Karpas-422 (cell line): ENCODE measurements at regions not wholly inside any gene's neighbourhood (a gene's known extent, or its start where the extent isn't known, plus 50 kb on each side); places are given as distances from the start of the nearest gene placed in this dataset.

Experiments used
- DNase-seq: peaks from one replicate; pipeline ENCODE4 v3.0.0-alpha.2; 2015
- H2AFZ ChIP-seq: fragments of 200-600 bp; sonication (generic); 2 replicates; pipeline ENCODE4 v1.6.1; 2014; ENCODE audit warnings: antibody characterized with exemption, low read length, mixed read lengths
- H3K27ac ChIP-seq: fragments of 200-600 bp; sonication (generic); 2 replicates; pipeline ENCODE4 v1.5.1; 2014; ENCODE audit warnings: mild to moderate bottlenecking, low read length, moderate library complexity
- H3K27me3 ChIP-seq: fragments of 200-600 bp; sonication (generic); 2 replicates; pipeline ENCODE4 v1.6.1; 2014; ENCODE audit warnings: low read length, mixed read lengths
- H3K36me3 ChIP-seq: fragments of 200-600 bp; sonication (generic); 2 replicates; pipeline ENCODE4 v1.6.1; 2014; ENCODE audit warnings: low read length, mixed read lengths; ENCODE audit not compliant: insufficient read depth
- H3K4me1 ChIP-seq: fragments of 200-600 bp; sonication (generic); 2 replicates; pipeline ENCODE4 v1.6.1; 2014; ENCODE audit warnings: mild to moderate bottlenecking, low read length, mixed read lengths
- H3K4me2 ChIP-seq: fragments of 200-600 bp; sonication (generic); 2 replicates; pipeline ENCODE4 v1.6.1; 2014; ENCODE audit warnings: low read length, low read depth, mild to moderate bottlenecking; ENCODE audit not compliant: poor library complexity, severe bottlenecking
- H3K4me3 ChIP-seq: fragments of 200-600 bp; sonication (generic); 2 replicates; pipeline ENCODE4 v1.5.1; 2014; ENCODE audit warnings: mild to moderate bottlenecking, antibody characterized with exemption, low read length, mixed read lengths
- H3K79me2 ChIP-seq: fragments of 200-600 bp; sonication (generic); 2 replicates; pipeline ENCODE4 v1.6.1; 2014; ENCODE audit warnings: mild to moderate bottlenecking, low read length, mixed read lengths
- H3K9ac ChIP-seq: fragments of 200-600 bp; sonication (generic); 2 replicates; pipeline ENCODE4 v1.6.0; 2014; ENCODE audit warnings: low read length
- H3K9me2 ChIP-seq: fragments of 200-600 bp; sonication (generic), shearing (Covaris generic); replicated peaks from 2 replicates; pipeline ENCODE4 v1.6.0; 2014; ENCODE audit warnings: mild to moderate bottlenecking, low read length, moderate library complexity; ENCODE audit not compliant: insufficient read depth
- H3K9me3 ChIP-seq: fragments of 300-700, 200-600 bp; sonication (generic); 2 replicates; pipeline ENCODE4 v1.6.1; 2014; ENCODE audit warnings: low read length, mixed read lengths
- H4K20me1 ChIP-seq: fragments of 200-600 bp; sonication (generic); 2 replicates; pipeline ENCODE4 v1.6.1; 2014; ENCODE audit warnings: mild to moderate bottlenecking, antibody characterized with exemption, low read length, low read depth; ENCODE audit not compliant: insufficient read depth

GRCh38 chr4:10303291-10303690, 153.9 kb downstream of the ZNF518B start:
- no peak for DNase-seq
- no peaks in the 10 kb centered on the region for H3K36me3 ChIP-seq
- no peaks in the 10 kb centered on the region for H3K79me2 ChIP-seq
- H3K27ac ChIP-seq: no peak overlapping the region
- H4K20me1 ChIP-seq: no peaks in the 10 kb centered on the region
- H3K9me3 ChIP-seq: no peaks in the 10 kb centered on the region
- H2AFZ ChIP-seq: no peak overlapping the region
- H3K4me2 ChIP-seq: no peak overlapping the region
- no peak overlapping the region for H3K9ac ChIP-seq
- no peaks in the 10 kb centered on the region for H3K9me2 ChIP-seq
- no peaks in the 10 kb centered on the region for H3K4me1 ChIP-seq
- H3K27me3 ChIP-seq: no peaks in the 10 kb centered on the region
- no peak overlapping the region for H3K4me3 ChIP-seq

GRCh38 chr4:10302096-10302495, 155.1 kb downstream of the ZNF518B start:
- Histone ChIP-seq H2AFZ (no peak overlapping the region), H3K9me3 (no peaks in the 10 kb centered on the region), H3K4me3 (no peak overlapping the region)

GRCh38 chr4:10299601-10300000, 157.6 kb downstream of the ZNF518B start:
- Histone ChIP-seq H3K36me3 (no peaks in the 10 kb centered on the region), H2AFZ (no peak overlapping the region), H3K9ac (no peak overlapping the region), H3K4me2 (no peak overlapping the region), H3K27ac (no peak overlapping the region), H3K79me2 (no peaks in the 10 kb centered on the region), H3K9me3 (no peaks in the 10 kb centered on the region), H3K4me3 (no peak overlapping the region), H3K27me3 (no peaks in the 10 kb centered on the region), H4K20me1 (no peaks in the 10 kb centered on the region), H3K4me1 (no peaks in the 10 kb centered on the region), H3K9me2 (no peaks in the 10 kb centered on the region)
- no peak for DNase-seq

More at GRCh38 chr4:10302096-10302495, 155.1 kb downstream of the ZNF518B start:
- no peak overlapping the region for H3K27ac ChIP-seq
- H4K20me1 ChIP-seq: no peaks in the 10 kb centered on the region
- DNase-seq: no peak
- no peak overlapping the region for H3K9ac ChIP-seq
- H3K9me2 ChIP-seq: no peaks in the 10 kb centered on the region
- no peaks in the 10 kb centered on the region for H3K36me3 ChIP-seq
- H3K4me1 ChIP-seq: no peaks in the 10 kb centered on the region
- H3K27me3 ChIP-seq: no peaks in the 10 kb centered on the region
- H3K4me2 ChIP-seq: no peak overlapping the region
- no peaks in the 10 kb centered on the region for H3K79me2 ChIP-seq

GRCh38 chr4:10298681-10299080, 158.5 kb downstream of the ZNF518B start:
- no peak for DNase-seq
- H3K4me2 ChIP-seq: no peak overlapping the region
- no peak overlapping the region for H3K9ac ChIP-seq
- no peaks in the 10 kb centered on the region for H3K9me3 ChIP-seq
- no peaks in the 10 kb centered on the region for H3K27me3 ChIP-seq
- H3K79me2 ChIP-seq: no peaks in the 10 kb centered on the region
- no peak overlapping the region for H3K4me3 ChIP-seq
- no peak overlapping the region for H2AFZ ChIP-seq
- no peaks in the 10 kb centered on the region for H3K4me1 ChIP-seq
- no peak overlapping the region for H3K27ac ChIP-seq
- H4K20me1 ChIP-seq: no peaks in the 10 kb centered on the region
- H3K36me3 ChIP-seq: no peaks in the 10 kb centered on the region
- H3K9me2 ChIP-seq: no peaks in the 10 kb centered on the region

GRCh38 chr4:10296730-10297129, 160.5 kb downstream of the ZNF518B start:
- Histone ChIP-seq H3K4me3 (no peak overlapping the region), H3K36me3 (no peaks in the 10 kb centered on the region), H3K27ac (no peak overlapping the region), H3K9me3 (no peaks in the 10 kb centered on the region), H2AFZ (no peak overlapping the region), H3K27me3 (no peaks in the 10 kb centered on the region), H3K4me1 (no peaks in the 10 kb centered on the region), H3K9me2 (no peaks in the 10 kb centered on the region), H3K79me2 (no peaks in the 10 kb centered on the region), H4K20me1 (no peaks in the 10 kb centered on the region), H3K9ac (no peak overlapping the region), H3K4me2 (no peak overlapping the region)
- DNase-seq: no peak

- DNase-seq: no peak
- no peaks in the 10 kb centered on the region for H3K4me1 ChIP-seq
Measured at GRCh38 chr4:10295301-10295700, 161.9 kb downstream of the ZNF518B start.

GRCh38 chr4:10289538-10289906, 167.7 kb downstream of the ZNF518B start:
- Histone ChIP-seq H3K27ac (no peak overlapping the region), H3K36me3 (no peaks in the 10 kb centered on the region), H3K4me1 (no peaks in the 10 kb centered on the region), H2AFZ (no peak overlapping the region), H3K79me2 (no peaks in the 10 kb centered on the region), H3K9ac (no peak overlapping the region), H3K9me2 (no peaks in the 10 kb centered on the region), H3K4me2 (no peak overlapping the region), H3K4me3 (no peak overlapping the region), H4K20me1 (no peaks in the 10 kb centered on the region), H3K9me3 (no peaks in the 10 kb centered on the region), H3K27me3 (no peaks in the 10 kb centered on the region)
- no peak for DNase-seq

More at GRCh38 chr4:10295301-10295700, 161.9 kb downstream of the ZNF518B start:
- H3K4me3 ChIP-seq: no peak overlapping the region
- H3K9me3 ChIP-seq: no peaks in the 10 kb centered on the region
- H3K9ac ChIP-seq: no peak overlapping the region
- H2AFZ ChIP-seq: no peak overlapping the region
- no peak overlapping the region for H3K27ac ChIP-seq
- no peaks in the 10 kb centered on the region for H3K9me2 ChIP-seq
- no peaks in the 10 kb centered on the region for H3K36me3 ChIP-seq
- no peaks in the 10 kb centered on the region for H4K20me1 ChIP-seq
- no peaks in the 10 kb centered on the region for H3K27me3 ChIP-seq
- no peak overlapping the region for H3K4me2 ChIP-seq
- no peaks in the 10 kb centered on the region for H3K79me2 ChIP-seq

- H4K20me1 ChIP-seq: no peaks in the 10 kb centered on the region
- no peaks in the 10 kb centered on the region for H3K27me3 ChIP-seq
- no peak overlapping the region for H3K4me2 ChIP-seq
- no peaks in the 10 kb centered on the region for H3K9me2 ChIP-seq
- H3K27ac ChIP-seq: no peak overlapping the region
- H3K36me3 ChIP-seq: no peaks in the 10 kb centered on the region
- no peaks in the 10 kb centered on the region for H3K79me2 ChIP-seq
- H2AFZ ChIP-seq: no peak overlapping the region
- H3K4me3 ChIP-seq: no peak overlapping the region
- no peaks in the 10 kb centered on the region for H3K4me1 ChIP-seq
- no peak for DNase-seq
- H3K9ac ChIP-seq: no peak overlapping the region
- no peaks in the 10 kb centered on the region for H3K9me3 ChIP-seq
Measured at GRCh38 chr4:10288830-10289537, 168.2 kb downstream of the ZNF518B start.
